Peyer's patch (tissue), 4 donors: ENCODE measurements at regions not wholly inside any gene's neighbourhood (a gene's known extent, or its start where the extent isn't known, plus 50 kb on each side); places are given as distances from the start of the nearest gene placed in this dataset.

Experiments
- DNase-seq, 3 donors: peaks; one replicate each; pipeline ENCODE4 v3.0.0-alpha.2; 2017 to 2019
- H3K27ac ChIP-seq, 4 donors: fragments of 200-600 bp; sonication (generic); one replicate each; pipeline ENCODE4 v1.5.1; 2016 to 2019
- H3K27me3 ChIP-seq, 2 donors: fragments of 200-600 bp; sonication (generic); one replicate each; pipeline ENCODE4 v1.5.1; 2019
- H3K36me3 ChIP-seq, 3 donors: fragments of 200-600 bp; sonication (generic); one replicate each; pipeline ENCODE4 v1.5.1; 2016 to 2019
- H3K4me1 ChIP-seq, 4 donors: fragments of 200-600 bp; sonication (generic); one replicate each; pipeline ENCODE4 v1.5.1; 2016 to 2019
- H3K4me3 ChIP-seq, 4 donors: fragments of 200-600 bp; sonication (generic); 1 replicate in 3 of 4; 2 replicates in 1 of 4; pipeline ENCODE4 v1.5.1; 2016 to 2019; ENCODE audit warnings: mild to moderate bottlenecking in 1 of 4
- H3K9me3 ChIP-seq, 4 donors: fragments of 200-600 bp; sonication (generic); one replicate each; pipeline ENCODE4 v1.5.1; 2016 to 2019; ENCODE audit warnings: mild to moderate bottlenecking in 1 of 4
- CTCF ChIP-seq, 6 experiments: fragments of 450-650 bp in 4 of 6; fragments of 200-600 bp in 2 of 6; sonication (generic) in 1 of 6; IDR thresholded peaks; one replicate each; pipeline ENCODE4 v1.5.1; 2017 to 2019; ENCODE audit warnings: antibody characterized with exemption in 6 of 6, mild to moderate bottlenecking in 3 of 6, moderate library complexity in 1 of 6
- POLR2A ChIP-seq, 2 donors: fragments of 450-650 bp; IDR thresholded peaks; one replicate each; pipeline ENCODE4 v1.5.1; 2017; ENCODE audit warnings: antibody characterized with exemption in 2 of 2, mild to moderate bottlenecking in 2 of 2, moderate library complexity in 2 of 2

DNA sequence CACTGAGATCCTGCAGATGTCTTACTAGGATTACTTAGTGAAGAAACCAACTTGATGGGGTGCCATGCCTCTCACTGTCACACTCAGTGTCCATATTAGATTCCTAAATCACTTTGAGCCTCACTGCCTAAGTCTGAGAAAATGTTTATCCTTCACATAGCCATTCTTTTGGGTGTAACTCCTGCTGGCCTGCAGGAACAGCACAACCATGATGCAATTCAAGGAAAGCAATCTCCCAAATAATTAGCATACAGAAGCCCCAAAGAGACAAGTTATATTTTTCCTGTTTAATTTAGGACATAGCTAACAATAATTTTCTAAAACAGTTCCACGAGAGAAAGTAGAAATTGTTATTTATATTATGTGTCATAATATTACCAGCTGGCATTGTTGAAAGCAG, 655.5 kb downstream of the KCNA4 start:
- Histone ChIP-seq H3K27ac (no peak overlapping the region), H3K4me1 (no peaks in the 10 kb centered on the region), H3K36me3 (no peaks in the 10 kb centered on the region), H3K9me3 (no peaks in the 10 kb centered on the region), H3K4me3 (no peak overlapping the region), H3K27me3 (no peaks in the 10 kb centered on the region)
- TF ChIP-seq POLR2A (IDR thresholded peaks at IDR 0.05), result no peak
- no peak for TF ChIP-seq CTCF (IDR thresholded peaks at IDR 0.05)
- DNase-seq, result no peak

DNA sequence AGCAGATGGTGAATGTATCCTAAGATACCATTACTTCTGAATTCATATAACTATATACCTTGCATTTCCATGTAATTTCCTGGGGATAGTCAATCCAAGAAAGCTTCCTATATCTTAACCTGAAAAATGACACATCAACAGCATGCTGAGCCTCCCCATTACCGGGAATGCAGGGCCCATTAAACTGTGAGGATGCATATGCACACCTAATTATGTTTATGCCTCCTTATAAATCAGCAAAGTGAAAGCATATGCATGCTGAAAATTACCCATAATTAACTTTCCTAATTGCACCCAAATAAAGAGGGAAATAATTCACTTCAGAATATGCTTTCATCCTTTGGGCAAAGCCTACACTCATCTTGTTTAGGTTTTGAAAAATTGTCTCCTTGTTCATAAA, 663.0 kb downstream of the KCNA4 start:
- no peak for TF ChIP-seq POLR2A (IDR thresholded peaks at IDR 0.05)
- no peak for TF ChIP-seq CTCF (IDR thresholded peaks at IDR 0.05)
- Histone ChIP-seq H3K27ac (no peak overlapping the region), H3K36me3 (no peaks in the 10 kb centered on the region), H3K9me3 (no peaks in the 10 kb centered on the region), H3K4me1 (no peaks in the 10 kb centered on the region), H3K27me3 (no peaks in the 10 kb centered on the region), H3K4me3 (no peak overlapping the region)
- no peak for DNase-seq

DNA sequence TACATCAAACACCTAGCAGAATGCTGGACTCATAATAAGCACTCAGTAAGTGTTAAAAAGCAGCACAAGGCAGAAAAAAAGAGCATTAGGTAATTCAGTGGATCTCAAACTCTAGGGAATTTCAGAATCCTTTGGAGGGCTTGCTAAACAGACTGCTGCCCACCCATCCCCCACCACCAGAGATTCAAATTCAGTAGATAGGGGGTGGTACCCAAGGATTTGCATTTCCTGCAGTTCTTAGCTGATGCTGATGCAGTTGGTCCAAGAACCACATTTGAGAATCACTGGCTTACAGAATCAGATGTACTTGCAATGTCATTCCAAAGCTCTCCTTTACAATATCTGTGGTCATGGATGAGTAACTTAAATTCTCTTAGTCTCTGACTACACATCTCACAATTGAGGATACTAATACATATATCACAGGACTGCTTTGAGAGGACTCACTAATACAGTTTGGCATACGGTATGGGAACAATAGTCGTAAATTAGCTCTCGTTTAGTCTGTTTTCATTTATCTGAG, 664.5 kb downstream of the KCNA4 start:
- Histone ChIP-seq H3K4me3 (no peak overlapping the region), H3K4me1 (no peaks in the 10 kb centered on the region), H3K27ac (no peak overlapping the region), H3K27me3 (no peaks in the 10 kb centered on the region), H3K9me3 (no peaks in the 10 kb centered on the region), H3K36me3 (no peaks in the 10 kb centered on the region)
- no peak for DNase-seq
- TF ChIP-seq POLR2A (IDR thresholded peaks at IDR 0.05) (no peak), CTCF (IDR thresholded peaks at IDR 0.05) (no peak)

- no peak for TF ChIP-seq POLR2A (IDR thresholded peaks at IDR 0.05)
- no peak for TF ChIP-seq CTCF (IDR thresholded peaks at IDR 0.05)
- DNase-seq, result no peak
- H3K27ac ChIP-seq, result no peak overlapping the region
- H3K27me3 ChIP-seq, result no peaks in the 10 kb centered on the region
- no peak overlapping the region for H3K4me3 ChIP-seq
- H3K9me3 ChIP-seq, result no peaks in the 10 kb centered on the region
- H3K36me3 ChIP-seq, result no peaks in the 10 kb centered on the region
- H3K4me1 ChIP-seq, result no peaks in the 10 kb centered on the region
These were observed 665.4 kb downstream of the KCNA4 start for GRCh38 chr11:29351301-29351873.

GRCh38 chr11:29343465-29344333, 673.1 kb downstream of the KCNA4 start:
- Histone ChIP-seq H3K27me3 (no peaks in the 10 kb centered on the region), H3K4me1 (no peaks in the 10 kb centered on the region), H3K4me3 (no peak overlapping the region), H3K36me3 (no peaks in the 10 kb centered on the region), H3K27ac (no peak overlapping the region), H3K9me3 (no peaks in the 10 kb centered on the region)
- TF ChIP-seq CTCF (IDR thresholded peaks at IDR 0.05) (peak in 4 of 6 experiments; percentile 46 to 66 (median 52)), POLR2A (IDR thresholded peaks at IDR 0.05) (no peak)
- DNase-seq, result peak in 2 of 3 donors; percentile 59 to 63
